IMR-90 (cell line): ENCODE measurements at regions not wholly inside any gene's neighbourhood (a gene's known extent, or its start where the extent isn't known, plus 50 kb on each side); places are given as distances from the start of the nearest gene placed in this dataset.

ENCODE experiments used
- CEBPB ChIP-seq: IDR thresholded peaks from 2 replicates; pipeline ENCODE4 v1.6.1; 2012; ENCODE audit warnings: low read depth, low read length, improper control_type of control experiment
- CHD1 ChIP-seq: IDR thresholded peaks from 2 replicates; pipeline ENCODE4 v1.6.1; 2012; ENCODE audit warnings: low read depth, low read length, improper control_type of control experiment
- FOS ChIP-seq: fragments of 150-350 bp; IDR thresholded peaks from 2 replicates; pipeline ENCODE4 v1.6.1; 2016; ENCODE audit warnings: low read depth, low read length
- MAFK ChIP-seq: IDR thresholded peaks from 2 replicates; pipeline ENCODE4 v1.6.1; 2012; ENCODE audit warnings: low read depth, low read length, improper control_type of control experiment
- MAZ ChIP-seq: IDR thresholded peaks from 2 replicates; pipeline ENCODE4 v1.6.1; 2012; ENCODE audit warnings: low read depth, mild to moderate bottlenecking, low read length, improper control_type of control experiment, moderate library complexity, borderline replicate concordance
- MXI1 ChIP-seq: IDR thresholded peaks from 2 replicates; pipeline ENCODE4 v1.6.1; 2012; ENCODE audit warnings: low read depth, mild to moderate bottlenecking, low read length, moderate library complexity, borderline replicate concordance
- POLR2A ChIP-seq: IDR thresholded peaks from 2 replicates; pipeline ENCODE4 v1.6.1; 2012; ENCODE audit warnings: mild to moderate bottlenecking, low read depth, low read length
- RAD21 ChIP-seq: IDR thresholded peaks from 2 replicates; pipeline ENCODE4 v1.6.1; 2012; ENCODE audit warnings: low read length, improper control_type of control experiment
- RFX5 ChIP-seq: IDR thresholded peaks from 2 replicates; pipeline ENCODE4 v1.8.0; 2012; ENCODE audit warnings: low read depth, mild to moderate bottlenecking, low read length, moderate library complexity
- SMC3 ChIP-seq: fragments of 150-350 bp; IDR thresholded peaks from 2 replicates; pipeline ENCODE4 v1.6.1; 2016; ENCODE audit warnings: low read depth, mild to moderate bottlenecking, antibody characterized with exemption, low read length, moderate library complexity
- TF ChIP-seq, protein P1 (sequence below): conservative IDR thresholded peaks from 2 replicates; pipeline ENCODE4 v1.5.1; 2012; ENCODE audit warnings: mild to moderate bottlenecking, low read depth, low read length, improper control_type of control experiment
- TF ChIP-seq, protein P2 (sequence below): fragments of 150-350 bp; IDR thresholded peaks from 2 replicates; pipeline ENCODE4 v1.6.1; 2016; ENCODE audit warnings: low read depth, mild to moderate bottlenecking, low read length, moderate library complexity, borderline replicate concordance
- TF ChIP-seq, protein P3 (sequence below): fragments of 150-350 bp; IDR thresholded peaks from 2 replicates; pipeline ENCODE4 v1.6.1; 2017; ENCODE audit warnings: mild to moderate bottlenecking, antibody characterized with exemption, low read length, low read depth

DNA sequence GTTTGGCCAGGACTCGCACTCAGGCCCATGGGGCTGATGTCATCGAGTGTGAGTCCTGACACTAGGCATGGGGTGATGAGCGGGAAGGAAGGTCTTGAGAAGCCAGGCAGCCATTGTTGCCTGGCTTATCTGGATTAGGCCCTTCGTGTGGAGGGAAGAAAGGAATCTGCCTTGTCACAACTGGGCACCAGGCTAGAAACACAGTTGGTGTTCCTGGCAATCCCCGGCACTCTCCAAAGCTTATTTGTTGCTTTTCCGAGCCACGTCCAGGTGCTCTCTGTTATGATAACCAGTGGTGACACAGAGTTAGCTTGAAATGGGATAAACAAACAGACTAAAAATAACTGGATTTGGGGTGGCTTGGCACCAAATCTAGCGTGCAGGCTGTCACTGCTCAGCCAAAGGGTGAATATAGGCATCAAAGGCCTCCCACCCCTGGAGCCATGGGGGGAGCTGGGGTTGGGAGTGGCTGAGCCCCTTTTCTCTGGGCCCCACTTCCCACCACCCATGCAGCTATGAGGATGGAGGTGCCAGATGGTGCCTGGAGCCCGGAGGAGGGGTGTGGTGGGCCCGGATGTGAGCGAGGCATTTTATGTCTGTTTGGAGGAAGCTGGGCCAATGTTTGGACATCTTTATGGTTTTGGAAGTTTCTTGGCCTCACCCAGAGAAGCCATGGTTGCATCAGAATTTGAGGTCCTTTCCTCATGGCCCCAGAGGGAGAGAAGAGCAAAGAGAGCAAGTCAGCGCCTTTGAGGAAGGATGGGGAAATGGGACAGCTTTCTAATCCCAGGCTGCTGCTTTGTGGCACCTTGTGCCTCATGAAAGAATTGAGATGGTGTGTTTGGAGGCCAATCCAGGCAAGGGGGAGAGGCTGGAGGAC, 98.0 kb upstream of the PITX1 start:
- TF ChIP-seq POLR2A (no peak), CHD1 (no peak), SMC3 (no peak), CEBPB (no peak), MAZ (no peak), RAD21 (no peak), MAFK (no peak), RFX5 (no peak), MXI1 (no peak), FOS (no peak)
- TF ChIP-seq, protein P1, sequence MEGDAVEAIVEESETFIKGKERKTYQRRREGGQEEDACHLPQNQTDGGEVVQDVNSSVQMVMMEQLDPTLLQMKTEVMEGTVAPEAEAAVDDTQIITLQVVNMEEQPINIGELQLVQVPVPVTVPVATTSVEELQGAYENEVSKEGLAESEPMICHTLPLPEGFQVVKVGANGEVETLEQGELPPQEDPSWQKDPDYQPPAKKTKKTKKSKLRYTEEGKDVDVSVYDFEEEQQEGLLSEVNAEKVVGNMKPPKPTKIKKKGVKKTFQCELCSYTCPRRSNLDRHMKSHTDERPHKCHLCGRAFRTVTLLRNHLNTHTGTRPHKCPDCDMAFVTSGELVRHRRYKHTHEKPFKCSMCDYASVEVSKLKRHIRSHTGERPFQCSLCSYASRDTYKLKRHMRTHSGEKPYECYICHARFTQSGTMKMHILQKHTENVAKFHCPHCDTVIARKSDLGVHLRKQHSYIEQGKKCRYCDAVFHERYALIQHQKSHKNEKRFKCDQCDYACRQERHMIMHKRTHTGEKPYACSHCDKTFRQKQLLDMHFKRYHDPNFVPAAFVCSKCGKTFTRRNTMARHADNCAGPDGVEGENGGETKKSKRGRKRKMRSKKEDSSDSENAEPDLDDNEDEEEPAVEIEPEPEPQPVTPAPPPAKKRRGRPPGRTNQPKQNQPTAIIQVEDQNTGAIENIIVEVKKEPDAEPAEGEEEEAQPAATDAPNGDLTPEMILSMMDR = no peak
- TF ChIP-seq, protein P2, sequence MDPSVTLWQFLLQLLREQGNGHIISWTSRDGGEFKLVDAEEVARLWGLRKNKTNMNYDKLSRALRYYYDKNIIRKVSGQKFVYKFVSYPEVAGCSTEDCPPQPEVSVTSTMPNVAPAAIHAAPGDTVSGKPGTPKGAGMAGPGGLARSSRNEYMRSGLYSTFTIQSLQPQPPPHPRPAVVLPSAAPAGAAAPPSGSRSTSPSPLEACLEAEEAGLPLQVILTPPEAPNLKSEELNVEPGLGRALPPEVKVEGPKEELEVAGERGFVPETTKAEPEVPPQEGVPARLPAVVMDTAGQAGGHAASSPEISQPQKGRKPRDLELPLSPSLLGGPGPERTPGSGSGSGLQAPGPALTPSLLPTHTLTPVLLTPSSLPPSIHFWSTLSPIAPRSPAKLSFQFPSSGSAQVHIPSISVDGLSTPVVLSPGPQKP = no peak
- TF ChIP-seq, protein P3, sequence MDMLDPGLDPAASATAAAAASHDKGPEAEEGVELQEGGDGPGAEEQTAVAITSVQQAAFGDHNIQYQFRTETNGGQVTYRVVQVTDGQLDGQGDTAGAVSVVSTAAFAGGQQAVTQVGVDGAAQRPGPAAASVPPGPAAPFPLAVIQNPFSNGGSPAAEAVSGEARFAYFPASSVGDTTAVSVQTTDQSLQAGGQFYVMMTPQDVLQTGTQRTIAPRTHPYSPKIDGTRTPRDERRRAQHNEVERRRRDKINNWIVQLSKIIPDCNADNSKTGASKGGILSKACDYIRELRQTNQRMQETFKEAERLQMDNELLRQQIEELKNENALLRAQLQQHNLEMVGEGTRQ = no peak
